GM18498 (cell line): ENCODE measurements at regions not wholly inside any gene's neighbourhood (a gene's known extent, or its start where the extent isn't known, plus 50 kb on each side); places are given as distances from the start of the nearest gene placed in this dataset.

Experiments used
- ATAC-seq: cut with Tn5 transposase; IDR thresholded peaks from one replicate; pipeline ENCODE4 v1.9.1; 2021; ENCODE audit warnings: mild to moderate bottlenecking, moderate library complexity; ENCODE audit not compliant: unreplicated experiment

- ATAC-seq: no peak
These were observed 83.7 kb upstream of the ZNF516 start for GRCh38 chr18:76578571-76579300.

GRCh38 chr18:76573325-76574025 lies 78.4 kb upstream of the ZNF516 start:
- no peak for ATAC-seq

- no peak for ATAC-seq
These were observed 77.6 kb upstream of the ZNF516 start for GRCh38 chr18:76572518-76573247.

GRCh38 chr18:76571689-76572088 lies 76.6 kb upstream of the ZNF516 start:
- ATAC-seq: no peak

GRCh38 chr18:76570856-76571255 lies 75.8 kb upstream of the ZNF516 start:
- no peak for ATAC-seq

GRCh38 chr18:76569644-76570419 lies 74.8 kb upstream of the ZNF516 start:
- no peak for ATAC-seq

GRCh38 chr18:76568731-76569130 lies 73.7 kb upstream of the ZNF516 start:
- no peak for ATAC-seq

- no peak for ATAC-seq
These were observed 72.9 kb upstream of the ZNF516 start for GRCh38 chr18:76567835-76568445.

DNA sequence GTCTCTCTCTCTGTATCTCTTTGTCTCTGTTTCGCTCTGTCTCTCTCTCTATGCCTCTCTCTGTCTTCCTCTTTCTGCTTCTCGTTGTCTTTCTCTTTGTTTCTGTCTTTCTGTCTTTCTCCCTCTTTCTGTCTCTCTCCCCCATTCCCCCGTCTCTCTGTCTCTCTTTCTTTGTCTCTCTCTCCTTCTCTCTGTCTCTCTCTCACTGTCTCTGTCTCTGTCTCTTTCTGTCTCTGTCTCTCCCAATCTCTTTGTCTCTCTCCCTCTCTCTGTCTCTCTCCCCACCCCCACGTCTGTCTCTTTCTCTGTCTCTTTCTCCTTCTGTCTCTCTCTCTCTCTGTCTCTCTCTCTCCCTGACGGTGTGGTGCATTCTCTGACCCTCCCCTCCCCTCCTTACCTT lies 71.9 kb upstream of the ZNF516 start:
- ATAC-seq: no peak

GRCh38 chr18:76565238-76566173 lies 70.5 kb upstream of the ZNF516 start:
- ATAC-seq: no peak

- no peak for ATAC-seq
These were observed 69.7 kb upstream of the ZNF516 start for GRCh38 chr18:76564655-76565237.

DNA sequence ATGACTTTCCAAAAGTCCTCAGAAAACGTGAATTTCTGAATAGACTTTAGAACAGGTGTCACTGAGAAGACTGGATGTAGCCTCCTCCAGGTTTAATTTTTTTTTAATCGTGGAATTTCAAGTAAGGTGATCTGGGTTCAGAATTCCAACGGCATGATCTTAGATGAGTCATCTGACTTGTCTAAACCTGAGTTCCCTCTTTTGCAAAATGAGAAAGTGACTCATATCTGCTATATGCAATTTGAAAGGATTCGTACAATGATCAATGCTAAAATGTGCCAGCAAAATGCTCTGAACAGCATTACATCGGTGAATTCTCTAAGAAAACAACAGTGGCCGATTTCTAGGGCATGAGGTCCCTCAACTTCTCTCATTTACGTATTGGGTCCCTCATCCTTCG lies 69.1 kb upstream of the ZNF516 start:
- no peak for ATAC-seq

DNA sequence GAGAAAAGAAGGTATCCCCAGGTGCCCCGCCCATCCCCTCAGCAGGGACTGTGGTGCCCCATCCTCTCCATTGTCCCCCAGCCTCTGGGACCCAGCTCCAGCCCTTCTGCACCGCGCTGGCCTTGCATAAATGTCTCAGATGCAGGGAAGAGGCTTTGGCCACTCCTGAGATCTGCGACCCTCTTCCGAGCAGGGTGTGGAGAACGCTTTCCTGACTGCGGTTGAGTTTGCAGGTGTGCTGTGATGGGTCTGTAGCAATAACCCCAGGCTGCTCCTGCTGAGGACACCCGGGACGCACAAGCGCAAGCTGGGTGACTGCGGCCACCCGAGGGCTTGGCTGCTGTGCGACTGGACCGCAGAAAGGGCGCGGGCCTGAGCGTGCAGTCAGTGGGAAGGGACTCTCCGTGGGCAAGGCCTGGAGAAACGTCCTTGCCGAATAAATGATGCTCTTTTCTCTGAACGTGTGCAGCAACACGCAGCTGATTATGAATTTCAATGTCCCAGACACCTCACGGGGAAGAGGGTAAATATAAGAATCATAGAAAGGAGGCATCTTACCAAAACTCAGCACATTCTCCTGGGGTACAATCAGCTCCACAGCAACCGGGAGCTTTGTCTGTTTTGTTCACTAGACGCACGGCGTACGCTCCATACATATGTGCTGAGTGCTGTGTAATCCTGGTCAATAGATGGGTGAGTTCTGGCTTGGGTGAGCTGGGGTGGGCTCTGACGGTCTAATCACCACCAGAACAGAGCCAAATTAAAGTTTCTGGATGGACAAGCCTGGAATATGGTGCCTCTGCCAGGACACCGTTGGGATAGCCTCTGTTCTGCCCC lies 67.5 kb upstream of the ZNF516 start:
- no peak for ATAC-seq

GRCh38 chr18:76558881-76559667 lies 64.0 kb upstream of the ZNF516 start:
- no peak for ATAC-seq

DNA sequence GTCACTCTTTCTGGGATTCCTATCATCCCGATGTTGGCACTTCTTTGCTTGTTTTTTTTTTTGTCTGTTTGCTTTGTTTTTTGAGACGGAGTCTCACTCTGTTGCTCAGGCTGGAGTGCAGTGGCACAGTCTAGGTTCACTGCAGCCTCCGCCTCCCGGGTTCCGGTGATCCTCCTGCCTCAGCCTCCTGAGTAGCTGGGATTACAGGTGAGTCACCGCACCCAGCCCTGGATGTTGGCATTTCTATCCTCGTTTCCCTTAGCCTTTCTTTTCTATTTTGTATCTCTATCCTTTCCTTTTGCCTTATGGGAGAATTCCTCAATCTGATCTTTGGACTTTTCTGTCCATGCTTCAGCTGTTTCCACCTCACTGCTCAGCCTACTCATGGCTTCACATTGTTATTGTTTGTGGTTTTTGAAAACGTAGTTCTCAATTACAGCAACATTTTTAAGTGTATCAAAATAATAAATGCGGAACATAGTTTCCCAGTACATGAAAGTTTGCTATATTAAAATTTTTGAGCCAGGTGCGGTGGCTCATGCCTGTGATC lies 62.1 kb upstream of the ZNF516 start:
- no peak for ATAC-seq

DNA sequence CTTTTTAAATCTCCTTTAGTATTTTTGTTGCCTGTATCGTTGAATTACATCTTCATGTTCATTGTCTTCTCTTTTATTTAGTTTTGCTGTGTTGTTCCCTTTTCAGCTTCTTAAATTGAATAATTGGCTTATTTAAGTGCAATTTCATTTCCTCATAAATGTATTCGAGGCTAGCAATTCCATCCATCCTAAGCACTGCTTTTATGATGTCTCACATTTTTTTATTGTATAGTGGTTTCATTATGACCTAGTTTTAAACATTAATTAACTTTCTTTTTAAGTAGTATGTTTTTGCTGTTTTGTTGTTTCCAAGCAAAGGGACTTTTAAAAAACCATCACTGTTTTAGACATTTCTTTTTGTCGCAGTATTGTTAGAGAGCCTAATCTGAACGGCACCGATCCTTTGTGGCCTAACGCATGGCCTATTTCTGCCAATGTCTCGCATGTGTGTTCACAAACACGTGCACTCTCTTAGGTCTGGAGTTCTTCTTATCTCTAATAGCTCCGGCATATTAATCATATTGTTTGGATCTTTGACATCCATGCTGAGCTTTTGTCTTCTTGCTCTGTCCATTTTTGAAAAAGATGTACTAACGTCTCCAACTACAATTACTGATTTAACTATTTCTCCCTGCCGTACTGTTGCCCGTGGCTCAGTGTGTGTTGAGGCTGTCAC lies 59.6 kb upstream of the ZNF516 start:
- no peak for ATAC-seq
